ENCODE measurements at regions not wholly inside any gene's neighbourhood (a gene's known extent, or its start where the extent isn't known, plus 50 kb on each side); places are given as distances from the start of the nearest gene placed in this dataset.

DNA sequence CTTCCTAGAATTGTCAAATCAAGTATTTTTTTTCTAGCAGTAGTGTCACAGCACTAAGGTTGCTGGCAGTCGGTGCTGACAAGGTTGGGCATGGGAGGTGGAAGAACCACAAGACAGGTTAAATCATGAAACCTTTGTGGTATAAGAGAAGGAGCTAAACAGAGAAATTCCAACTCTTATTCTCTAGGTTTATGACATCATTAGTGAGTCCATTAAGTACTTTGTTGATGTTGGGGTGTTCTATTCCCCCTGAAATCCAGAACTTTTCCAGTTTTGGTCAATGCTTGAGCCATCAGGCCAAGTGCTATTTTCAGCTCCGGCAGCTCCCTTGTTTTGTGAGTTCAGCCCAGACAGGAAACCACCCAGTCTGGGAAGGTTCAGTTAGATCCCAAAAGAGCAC lies 206.0 kb upstream of the SOX9 start:
- no peak overlapping the region for H4K8ac ChIP-seq (ENCODE audit: extremely low read depth, insufficient read depth, low read length)
- no peaks in the 10 kb centered on the region for H3K4me1 ChIP-seq (replicated peaks in 1 of 4; ENCODE audit: control insufficient read depth in 3 of 4, insufficient read depth in 4 of 4, low read length in 3 of 4)
- H3K36me3 ChIP-seq (ENCODE audit: control insufficient read depth in 2 of 4, insufficient read depth in 4 of 4, low read length in 3 of 4) = no peaks in the 10 kb centered on the region
- H3K4me3 ChIP-seq (ENCODE audit: extremely low read depth in 1 of 4, insufficient read depth in 2 of 4, low read depth in 3 of 4, low read length in 4 of 4) = no peak overlapping the region
- H4K20me1 ChIP-seq (replicated peaks in 1 of 2; ENCODE audit: control insufficient read depth in 1 of 2, insufficient read depth in 2 of 2, low read length in 2 of 2) = no peaks in the 10 kb centered on the region
- FAIRE-seq (no peak), DNase-seq (ENCODE audit: low read depth in 1 of 2, low spot score in 2 of 2) (no peak)
- no peak overlapping the region for H3K14ac ChIP-seq (ENCODE audit: insufficient read length)
- no peak overlapping the region for H2BK12ac ChIP-seq (ENCODE audit: low read depth, low read length)
- no peak overlapping the region for H4K5ac ChIP-seq (ENCODE audit: insufficient read length, low read depth, low read length)
- no peaks in the 10 kb centered on the region for H3K9me3 ChIP-seq (ENCODE audit: insufficient read depth in 2 of 2, low read depth in 1 of 2, low read length in 1 of 2)
- WGBS, 2 experiments (ENCODE audit: extremely low coverage in 1 of 2, insufficient coverage in 1 of 2, insufficient read length in 1 of 2, insufficient replicate concordance in 2 of 2, low coverage in 1 of 2, low lambda C conversion rate in 2 of 2, missing lambda C conversion rate in 1 of 2) = 93% methylated on average over 2 of the region's 2 CpGs; no CpG with 5 or more reads in 1 of the 2 experiments
- no peak overlapping the region for H3K18ac ChIP-seq (ENCODE audit: extremely low read depth, low read length)
- no peak overlapping the region for H3K4me2 ChIP-seq (ENCODE audit: insufficient read depth in 1 of 2, low read depth in 2 of 2, low read length in 2 of 2)
- no peak overlapping the region for H2BK120ac ChIP-seq (replicated peaks; ENCODE audit: low read depth, low read length)
- H3K79me2 ChIP-seq (ENCODE audit: control insufficient read depth in 1 of 2, insufficient read depth in 2 of 2, low read length in 2 of 2) = no peaks in the 10 kb centered on the region
- no peak overlapping the region for H2AK5ac ChIP-seq (ENCODE audit: low read depth, low read length)
- no peaks in the 10 kb centered on the region for H3K79me1 ChIP-seq (ENCODE audit: low read depth, low read length)
- CTCF ChIA-PET (ENCODE audit: partially characterized antibody) = interaction anchor here (1.6 kb wide), 1 partner anchor 17 kb away, joined by 4 read pairs; no protein-coding TSS in a partner anchor
- H3K4ac ChIP-seq (replicated peaks; ENCODE audit: insufficient read length, low read depth, low read length) = no peak overlapping the region
- H4K91ac ChIP-seq (replicated peaks; ENCODE audit: insufficient read length, low read length) = no peak overlapping the region
- H3K27ac ChIP-seq (ENCODE audit: low read depth, low read length) = no peak overlapping the region
- H3K9ac ChIP-seq (replicated peaks in 1 of 4; ENCODE audit: extremely low read depth in 1 of 4, low read depth in 3 of 4, low read length in 3 of 4) = no peak overlapping the region
- H3K23ac ChIP-seq (ENCODE audit: insufficient read length) = no peak overlapping the region
- H2BK15ac ChIP-seq (ENCODE audit: low read length) = no peak overlapping the region
- H3K56ac ChIP-seq (replicated peaks; ENCODE audit: insufficient read length, low read depth, low read length) = no peak overlapping the region
- POLR2A ChIA-PET (ENCODE audit: partially characterized antibody) = no interaction called here
- H2AFZ ChIP-seq (ENCODE audit: low read length) = no peak overlapping the region
- H3K23me2 ChIP-seq (ENCODE audit: low read depth, low read length) = no peaks in the 10 kb centered on the region
- H2BK20ac ChIP-seq (ENCODE audit: low read length) = no peak overlapping the region
- TF ChIP-seq TAF1 (IDR thresholded peaks at IDR 0.05; ENCODE audit: low read depth, low read length) (no peak), EGR1 (IDR thresholded peaks at IDR 0.05; ENCODE audit: borderline replicate concordance, low read depth, low read length) (no peak), SP1 (IDR thresholded peaks at IDR 0.05; ENCODE audit: low read depth, low read length) (no peak), BACH1 (IDR thresholded peaks at IDR 0.05; ENCODE audit: low read length) (no peak), ATF3 (IDR thresholded peaks at IDR 0.05; ENCODE audit: insufficient read depth, low read depth, low read length) (no peak)
- H3K27me3 ChIP-seq (replicated peaks in 1 of 4; ENCODE audit: control insufficient read depth in 3 of 4, extremely low read depth in 1 of 4, insufficient read depth in 3 of 4, low read length in 3 of 4) = no peaks in the 10 kb centered on the region
- no peak overlapping the region for H2BK5ac ChIP-seq (ENCODE audit: low read depth, low read length)
